Femur (tissue), 1 donor: ENCODE measurements at regions not wholly inside any gene's neighbourhood (a gene's known extent, or its start where the extent isn't known, plus 50 kb on each side); places are given as distances from the start of the nearest gene placed in this dataset.
A peak's percentile ranks its signal among the peaks of the same experiment; 100 is the strongest.
"Not testable (repeated sequence)": the region's sequence is repeated elsewhere in the genome, so short reads cannot be mapped to it uniquely, and the experiment has no call there.

Experiments used
- DNase-seq: peaks from one replicate; pipeline ENCODE4 v3.0.0-alpha.2; 2017

- peak; percentile 8 for DNase-seq
These were observed 139.6 kb downstream of the FOXD2 start for GRCh38 chr1:47577303-47578025.

GRCh38 chr1:47578026-47578720, 140.3 kb downstream of the FOXD2 start:
- DNase-seq, result peak; percentile 65

- DNase-seq, result peak; percentile 43
These were observed 141.0 kb downstream of the FOXD2 start for GRCh38 chr1:47578721-47579419.

- DNase-seq, result peak; percentile 3
These were observed 142.0 kb downstream of the FOXD2 start for GRCh38 chr1:47579809-47580208.

- peak; percentile 47 for DNase-seq
These were observed 142.7 kb downstream of the FOXD2 start for GRCh38 chr1:47580451-47580995.

- peak; percentile 16 for DNase-seq
These were observed 145.2 kb downstream of the FOXD2 start for GRCh38 chr1:47582891-47583608.

GRCh38 chr1:47584249-47584648, 146.4 kb downstream of the FOXD2 start:
- DNase-seq, result peak; percentile 16

GRCh38 chr1:47585141-47585902, 147.5 kb downstream of the FOXD2 start:
- no peak for DNase-seq

GRCh38 chr1:47587891-47588582, 150.2 kb downstream of the FOXD2 start:
- no peak for DNase-seq

GRCh38 chr1:47590523-47591225, 152.8 kb downstream of the FOXD2 start:
- DNase-seq, result no peak

GRCh38 chr1:47591801-47592200, 154.0 kb downstream of the FOXD2 start:
- DNase-seq, result no peak

GRCh38 chr1:47592296-47593012, 154.6 kb downstream of the FOXD2 start:
- DNase-seq, result no peak

- DNase-seq, result peak; percentile 66
These were observed 155.2 kb downstream of the FOXD2 start for GRCh38 chr1:47593013-47593568.

GRCh38 chr1:47593598-47594285, 155.9 kb downstream of the FOXD2 start:
- no peak for DNase-seq

GRCh38 chr1:47594627-47595026, 156.8 kb downstream of the FOXD2 start:
- no peak for DNase-seq

- no peak for DNase-seq
These were observed 158.5 kb downstream of the FOXD2 start for GRCh38 chr1:47596328-47596727.

GRCh38 chr1:47598357-47598756, 160.5 kb downstream of the FOXD2 start:
- no peak for DNase-seq

GRCh38 chr1:47599777-47600176, 161.9 kb downstream of the FOXD2 start:
- no peak for DNase-seq

GRCh38 chr1:47602491-47602890, 164.6 kb downstream of the FOXD2 start:
- not testable (repeated sequence) for DNase-seq
